SK-N-SH treated with all-trans-retinoic acid at 6 μM for 48 hours (cell line): ENCODE measurements at regions not wholly inside any gene's neighbourhood (a gene's known extent, or its start where the extent isn't known, plus 50 kb on each side); places are given as distances from the start of the nearest gene placed in this dataset.

Experiments used
- ATAC-seq: fragments of 200-7000 bp; cut with Tn5 transposase; 3 replicates; pipeline ENCODE4 v1.9.1; 2020; ENCODE audit warnings: mild to moderate bottlenecking, moderate library complexity
- ARNTL ChIP-seq: fragments of 450-650 bp; formaldehyde crosslinking; IDR thresholded peaks from 2 replicates; pipeline ENCODE4 v1.5.0; 2020; ENCODE audit warnings: low read depth, mild to moderate bottlenecking, moderate library complexity, borderline replicate concordance
- BACH2 ChIP-seq: fragments of 250-450 bp; sonication (Bioruptor Pico); IDR thresholded peaks from 2 replicates; pipeline ENCODE4 v1.9.0; 2021; ENCODE audit warnings: mild to moderate bottlenecking, borderline replicate concordance
- CREB5 ChIP-seq: fragments of 250-450 bp; sonication (Bioruptor Pico); IDR thresholded peaks from 2 replicates; pipeline ENCODE4 v1.5.1; 2020; ENCODE audit warnings: low read depth, mild to moderate bottlenecking, moderate library complexity
- CSDC2 ChIP-seq: fragments of 250-450 bp; sonication (Bioruptor Pico); IDR thresholded peaks from 2 replicates; pipeline ENCODE4 v1.5.0; 2020; ENCODE audit warnings: mild to moderate bottlenecking, moderate library complexity
- CSRNP3 ChIP-seq: fragments of 250-450 bp; sonication (Bioruptor Pico); IDR thresholded peaks from 2 replicates; pipeline ENCODE4 v1.5.1; 2021; ENCODE audit warnings: mild to moderate bottlenecking, moderate library complexity
- ESRRG ChIP-seq: fragments of 250-450 bp; sonication (Bioruptor Pico); IDR thresholded peaks from 2 replicates; pipeline ENCODE4 v1.6.1; 2021; ENCODE audit warnings: mild to moderate bottlenecking
- GLIS3 ChIP-seq: fragments of 250-450 bp; sonication (Bioruptor Pico); IDR thresholded peaks from 2 replicates; pipeline ENCODE4 v1.5.0; 2020; ENCODE audit warnings: mild to moderate bottlenecking, moderate library complexity
- ISL1 ChIP-seq: fragments of 250-450 bp; sonication (Bioruptor Pico); IDR thresholded peaks from 2 replicates; pipeline ENCODE4 v2.1.2; 2022; ENCODE audit warnings: mild to moderate bottlenecking, moderate library complexity
- OSR1 ChIP-seq: fragments of 250-450 bp; sonication (Bioruptor Pico); IDR thresholded peaks from 2 replicates; pipeline ENCODE4 v1.8.0; 2022; ENCODE audit warnings: moderate library complexity, mild to moderate bottlenecking, inconsistent platforms
- PATZ1 ChIP-seq: fragments of 250-450 bp; sonication (Bioruptor Pico); IDR thresholded peaks from 2 replicates; pipeline ENCODE4 v1.8.0; 2020; ENCODE audit warnings: mild to moderate bottlenecking, moderate library complexity, borderline replicate concordance
- POU6F1 ChIP-seq: fragments of 250-450 bp; sonication (Bioruptor Pico); IDR thresholded peaks from 2 replicates; pipeline ENCODE4 v1.8.0; 2021; ENCODE audit warnings: low read depth, mild to moderate bottlenecking, moderate library complexity, borderline replicate concordance
- PPARA ChIP-seq: fragments of 250-450 bp; sonication (Bioruptor Pico); IDR thresholded peaks from 2 replicates; pipeline ENCODE4 v1.5.0; 2020; ENCODE audit warnings: mild to moderate bottlenecking, borderline replicate concordance
- RARB ChIP-seq: fragments of 250-450 bp; sonication (Bioruptor Pico); IDR thresholded peaks from 2 replicates; pipeline ENCODE4 v1.8.0; 2021; ENCODE audit warnings: mild to moderate bottlenecking, moderate library complexity
- SNAI2 ChIP-seq: fragments of 250-450 bp; sonication (Bioruptor Pico); IDR thresholded peaks from 2 replicates; pipeline ENCODE4 v1.5.0; 2020; ENCODE audit warnings: mild to moderate bottlenecking, moderate library complexity
- TCF4 ChIP-seq: fragments of 250-450 bp; sonication (Bioruptor Pico); IDR thresholded peaks from 2 replicates; pipeline ENCODE4 v1.8.0; 2021; ENCODE audit warnings: mild to moderate bottlenecking, moderate library complexity, borderline replicate concordance
- TOX ChIP-seq: fragments of 250-450 bp; sonication (Bioruptor Pico); IDR thresholded peaks from 2 replicates; pipeline ENCODE4 v1.8.0; 2021; ENCODE audit warnings: mild to moderate bottlenecking, moderate library complexity, borderline replicate concordance
- TSHZ2 ChIP-seq: fragments of 250-450 bp; sonication (Bioruptor Pico); IDR thresholded peaks from 2 replicates; pipeline ENCODE4 v1.5.0; 2020; ENCODE audit warnings: mild to moderate bottlenecking, moderate library complexity
- ZC3H10 ChIP-seq: fragments of 250-450 bp; sonication (Bioruptor Pico); IDR thresholded peaks from 2 replicates; pipeline ENCODE4 v1.5.1; 2021; ENCODE audit warnings: mild to moderate bottlenecking, moderate library complexity
- ZFP3 ChIP-seq: fragments of 250-450 bp; sonication (Bioruptor Pico); IDR thresholded peaks from 2 replicates; pipeline ENCODE4 v1.5.0; 2020; ENCODE audit warnings: mild to moderate bottlenecking, moderate library complexity
- ZFP30 ChIP-seq: fragments of 450-650 bp; formaldehyde crosslinking; IDR thresholded peaks from 2 replicates; pipeline ENCODE4 v1.5.0; 2022; ENCODE audit warnings: mild to moderate bottlenecking, moderate library complexity
- ZNF70 ChIP-seq: fragments of 450-650 bp; formaldehyde crosslinking; IDR thresholded peaks from 2 replicates; pipeline ENCODE4 v1.5.0; 2020; ENCODE audit warnings: mild to moderate bottlenecking, moderate library complexity
- ZNF8 ChIP-seq: fragments of 450-650 bp; formaldehyde crosslinking; IDR thresholded peaks from 2 replicates; pipeline ENCODE4 v1.5.0; 2020; ENCODE audit warnings: mild to moderate bottlenecking, moderate library complexity

DNA sequence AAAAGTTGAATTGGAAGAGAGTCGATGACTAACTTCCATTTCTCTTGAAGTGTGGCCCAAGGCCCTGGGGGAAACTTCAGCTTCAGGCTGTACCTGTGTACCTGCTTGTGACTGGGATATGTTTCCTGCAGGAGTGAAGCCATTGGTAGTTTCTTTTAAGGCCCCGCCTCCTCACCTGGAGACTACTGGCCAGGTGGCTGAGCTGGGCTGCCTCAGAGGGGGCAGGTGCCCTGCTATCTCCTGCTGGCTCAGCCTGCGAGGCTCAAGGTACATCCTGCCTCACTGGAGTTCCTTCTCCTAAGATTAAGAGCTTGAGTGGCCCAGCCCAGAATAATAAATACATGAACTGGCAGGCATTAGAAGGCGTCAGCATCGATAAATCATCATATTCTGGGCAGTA, 121.6 kb upstream of the ROPN1 start:
- no peak for ATAC-seq
- no peak for TF ChIP-seq SNAI2 (CRISPR knock-in tag)
- TF ChIP-seq ZC3H10 (CRISPR knock-in tag) = no peak
- no peak for TF ChIP-seq TOX (CRISPR knock-in tag)
- TF ChIP-seq BACH2 = no peak
- TF ChIP-seq ESRRG (CRISPR knock-in tag) = no peak
- TF ChIP-seq CSRNP3 (CRISPR knock-in tag) = no peak
- no peak for TF ChIP-seq ZNF70 (CRISPR knock-in tag)
- TF ChIP-seq, all 23 proteins: peak for 0

DNA sequence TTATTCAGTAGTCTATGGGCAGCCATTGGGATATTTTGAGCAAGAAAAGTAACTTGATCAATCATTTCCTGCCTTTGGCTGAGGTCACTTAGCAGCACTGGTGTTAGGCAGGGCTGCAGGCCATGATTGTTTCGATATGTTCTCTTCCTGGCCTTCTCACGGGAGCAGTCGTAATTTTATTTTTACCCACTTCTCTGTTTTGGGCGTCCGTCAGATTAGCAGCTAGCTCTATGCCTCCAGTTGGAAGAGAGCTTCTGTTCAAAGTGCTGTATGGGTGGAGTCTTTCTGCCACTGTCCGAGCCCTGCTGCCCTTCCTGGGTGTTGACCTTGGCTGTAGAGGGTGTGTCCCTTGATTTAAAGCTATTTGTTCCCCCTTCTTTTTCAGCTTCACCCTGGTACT, 123.4 kb upstream of the ROPN1 start:
- ATAC-seq = no peak
- no peak for TF ChIP-seq ZC3H10 (CRISPR knock-in tag)
- no peak for TF ChIP-seq OSR1
- no peak for TF ChIP-seq CSDC2 (CRISPR knock-in tag)
- no peak for TF ChIP-seq ZNF8 (CRISPR knock-in tag)
- TF ChIP-seq BACH2 = no peak
- no peak for TF ChIP-seq ZFP3 (CRISPR knock-in tag)
- no peak for TF ChIP-seq RARB (CRISPR knock-in tag)
- no peak for TF ChIP-seq SNAI2 (CRISPR knock-in tag)
- TF ChIP-seq ZFP30 = no peak
- TF ChIP-seq GLIS3 (CRISPR knock-in tag) = no peak

DNA sequence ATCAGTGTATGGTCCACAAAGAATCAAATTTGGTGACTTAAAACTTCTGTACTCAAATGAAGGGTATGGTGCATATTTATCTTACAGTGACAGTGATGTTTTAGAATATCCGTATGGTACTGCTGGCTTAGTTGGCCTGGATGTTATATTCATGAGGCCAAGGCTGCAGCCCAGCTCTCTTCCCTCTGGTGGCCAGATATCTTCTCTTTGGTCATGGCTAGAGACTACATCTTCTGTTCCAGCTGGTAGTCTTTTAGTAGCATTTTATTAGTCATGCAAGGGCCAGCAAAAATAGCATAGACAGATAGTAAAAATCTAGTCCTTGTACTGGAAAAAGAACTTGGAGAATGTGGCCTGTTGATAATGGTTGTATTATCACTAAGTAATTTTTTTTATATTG, 124.0 kb upstream of the ROPN1 start:
- no peak for ATAC-seq
- TF ChIP-seq CSDC2 (CRISPR knock-in tag) (no peak), GLIS3 (CRISPR knock-in tag) (no peak), SNAI2 (CRISPR knock-in tag) (no peak), ZNF70 (CRISPR knock-in tag) (no peak), ZFP30 (no peak), OSR1 (no peak), TCF4 (CRISPR knock-in tag) (no peak), BACH2 (no peak), ZFP3 (CRISPR knock-in tag) (no peak), CSRNP3 (CRISPR knock-in tag) (no peak), PATZ1 (CRISPR knock-in tag) (no peak), ZC3H10 (CRISPR knock-in tag) (no peak), CREB5 (CRISPR knock-in tag) (no peak), RARB (CRISPR knock-in tag) (no peak), TSHZ2 (no peak), ARNTL (CRISPR knock-in tag) (no peak), ISL1 (CRISPR knock-in tag) (no peak)

DNA sequence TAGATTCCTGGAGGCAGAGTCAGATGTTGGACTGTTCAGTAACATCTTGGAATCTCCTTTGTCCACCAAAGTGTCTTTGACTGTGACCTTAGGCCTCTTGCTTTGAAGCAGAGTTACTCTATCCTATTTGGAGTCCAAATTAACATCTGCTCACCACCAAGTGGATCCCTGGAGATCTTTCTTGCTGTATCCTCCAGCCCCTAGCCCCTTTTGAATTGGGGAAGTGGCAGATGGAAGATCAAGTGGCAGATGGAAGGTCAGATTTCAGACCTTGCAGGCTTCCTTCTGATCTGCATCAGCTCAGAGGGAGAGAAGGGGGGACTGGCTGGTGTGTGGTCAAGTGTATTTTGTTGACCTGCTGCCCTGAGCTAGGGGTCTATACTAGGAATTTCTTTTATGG, 125.0 kb upstream of the ROPN1 start:
- TF ChIP-seq CSRNP3 (CRISPR knock-in tag) (no peak), RARB (CRISPR knock-in tag) (no peak), ZFP3 (CRISPR knock-in tag) (no peak), SNAI2 (CRISPR knock-in tag) (no peak), CREB5 (CRISPR knock-in tag) (no peak), TCF4 (CRISPR knock-in tag) (no peak), POU6F1 (no peak), ZFP30 (no peak), PPARA (CRISPR knock-in tag) (no peak), GLIS3 (CRISPR knock-in tag) (no peak), ZNF8 (CRISPR knock-in tag) (no peak), TOX (CRISPR knock-in tag) (no peak)
- no peak for ATAC-seq
